Activated CD8-positive, alpha-beta memory T cell treated with anti-CD3 and anti-CD28 coated beads for 24 hours (primary cell): ENCODE measurements at regions not wholly inside any gene's neighbourhood (a gene's known extent, or its start where the extent isn't known, plus 50 kb on each side); places are given as distances from the start of the nearest gene placed in this dataset.

ENCODE experiments used
- DNase-seq: peaks from one replicate; pipeline ENCODE4 v3.0.0-alpha.2; 2020

DNA sequence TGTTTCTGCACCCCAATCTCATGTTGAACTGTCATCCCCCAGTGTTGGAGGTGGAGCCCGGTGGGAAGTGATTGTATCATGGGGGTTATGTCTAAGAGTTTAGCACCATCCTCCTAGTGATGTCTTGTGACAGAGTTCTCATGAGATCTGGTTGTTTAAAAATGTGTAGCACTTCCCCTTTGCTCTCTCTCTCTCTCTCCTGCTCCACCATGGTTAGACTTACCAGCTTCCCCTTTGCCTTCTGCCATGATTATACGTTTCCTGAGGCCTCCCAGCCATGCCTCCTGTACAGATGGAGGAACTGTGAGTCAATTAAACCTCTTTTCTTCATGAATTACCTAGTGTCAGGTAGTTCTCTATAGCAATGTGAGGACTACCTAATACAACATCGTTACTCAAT is 396.9 kb upstream of the LRATD1 start:
- no peak for DNase-seq

DNA sequence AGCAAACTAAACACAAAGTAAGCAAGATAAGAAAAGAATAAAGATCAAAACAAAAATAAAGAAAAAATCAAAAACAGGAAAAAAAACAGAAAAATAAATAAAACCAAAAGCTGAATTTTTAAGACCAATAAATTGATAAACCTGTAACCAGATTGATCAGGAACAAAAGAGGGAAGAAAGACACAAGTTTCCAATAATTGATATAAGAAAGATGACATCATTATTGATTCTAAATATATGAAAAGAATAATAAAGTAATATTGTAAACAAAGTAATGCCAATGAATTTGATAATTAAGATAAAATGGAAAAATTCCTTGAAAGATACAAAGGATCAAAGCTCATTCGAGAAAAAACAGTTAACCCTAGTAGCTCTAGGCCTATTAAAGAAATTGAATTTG is 394.6 kb upstream of the LRATD1 start:
- DNase-seq, result no peak

DNA sequence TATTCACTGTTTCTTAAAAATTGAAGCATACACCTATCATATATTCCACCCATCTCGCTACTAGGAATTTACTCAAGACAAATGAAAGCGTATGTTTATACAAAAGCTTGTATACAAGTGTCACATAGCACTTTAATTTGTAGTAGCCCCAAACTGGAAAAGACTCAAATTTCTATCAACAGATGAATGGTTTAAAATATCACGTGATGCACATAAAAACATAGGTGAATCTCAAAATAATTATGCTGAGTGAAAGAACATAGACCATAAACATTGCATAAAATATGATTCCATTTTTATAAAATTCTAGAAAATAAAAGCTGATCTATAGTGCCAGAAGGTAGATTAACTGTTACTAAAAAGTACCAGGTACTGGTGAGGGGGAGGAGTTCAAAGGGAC is 392.9 kb upstream of the LRATD1 start:
- no peak for DNase-seq

DNA sequence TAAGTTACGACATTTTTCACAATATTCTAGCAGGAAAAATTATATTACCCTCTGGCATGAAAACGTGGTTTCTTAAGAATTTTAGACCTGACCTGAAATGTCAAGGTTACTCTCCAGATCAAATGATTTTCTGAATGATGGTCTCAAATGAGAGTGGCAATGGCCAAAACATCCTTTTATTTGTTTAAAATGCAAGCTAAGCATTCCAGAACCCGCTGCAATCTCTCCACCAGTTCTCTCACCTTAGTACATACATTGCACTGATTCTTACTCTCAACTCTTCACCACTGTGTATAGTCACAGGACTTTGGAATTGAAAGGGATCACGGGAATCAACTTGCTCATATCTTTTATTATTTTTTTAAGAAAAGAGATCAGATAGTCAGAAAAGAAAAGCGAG is 391.6 kb upstream of the LRATD1 start:
- DNase-seq, result no peak

DNA sequence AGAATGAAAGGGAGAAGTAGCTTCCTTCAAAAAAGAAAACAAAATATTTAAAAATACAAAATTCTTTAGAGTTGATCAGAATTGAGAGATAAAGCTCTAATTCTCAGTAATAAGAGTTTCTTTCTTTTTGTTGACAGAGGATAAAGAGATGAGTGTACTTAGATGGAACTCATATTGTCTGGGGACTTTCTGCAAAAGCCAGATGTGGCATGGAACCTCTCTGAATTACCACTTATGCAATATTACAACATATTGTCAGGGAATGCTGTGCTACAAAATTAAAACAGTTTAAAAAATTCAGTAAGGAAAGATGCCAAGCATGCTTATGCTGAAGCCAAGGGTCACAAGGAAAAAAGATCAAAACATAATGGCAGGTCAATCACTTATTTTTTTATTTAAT is 386.6 kb upstream of the LRATD1 start:
- DNase-seq, result no peak

DNA sequence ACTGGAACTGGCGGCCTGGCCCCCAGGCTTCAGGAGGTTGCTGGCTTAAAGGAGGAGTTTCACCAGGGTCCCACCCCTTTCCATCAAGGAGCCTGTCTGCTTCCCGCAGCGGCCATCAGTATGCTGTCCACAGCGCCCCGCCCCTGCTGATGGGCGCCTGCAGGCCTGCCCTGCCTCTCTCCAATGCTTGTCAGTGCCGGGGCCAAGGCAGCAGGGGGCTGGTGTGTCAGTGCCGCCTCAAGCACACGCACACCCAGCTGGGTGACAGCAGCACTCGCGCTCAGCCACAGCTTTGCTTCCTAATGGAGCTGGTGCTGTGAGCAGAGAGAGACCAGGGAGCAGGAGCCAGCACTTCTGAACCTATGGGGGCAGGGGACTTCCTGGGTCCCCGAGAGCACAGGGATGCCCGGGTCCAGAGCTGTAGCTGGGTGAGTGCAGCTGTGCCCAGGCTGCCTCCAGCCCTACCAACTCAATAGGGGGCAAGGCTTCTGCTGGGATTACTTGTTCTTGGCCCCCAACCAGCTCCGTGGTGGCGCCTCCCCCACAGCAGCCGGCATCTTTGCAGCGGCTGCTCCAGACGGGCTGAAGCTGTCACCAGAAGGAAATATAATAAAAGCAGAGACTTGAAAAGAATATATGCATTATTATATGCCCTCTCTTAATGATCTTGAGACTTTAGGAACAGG is 377.2 kb upstream of the LRATD1 start:
- no peak for DNase-seq

DNA sequence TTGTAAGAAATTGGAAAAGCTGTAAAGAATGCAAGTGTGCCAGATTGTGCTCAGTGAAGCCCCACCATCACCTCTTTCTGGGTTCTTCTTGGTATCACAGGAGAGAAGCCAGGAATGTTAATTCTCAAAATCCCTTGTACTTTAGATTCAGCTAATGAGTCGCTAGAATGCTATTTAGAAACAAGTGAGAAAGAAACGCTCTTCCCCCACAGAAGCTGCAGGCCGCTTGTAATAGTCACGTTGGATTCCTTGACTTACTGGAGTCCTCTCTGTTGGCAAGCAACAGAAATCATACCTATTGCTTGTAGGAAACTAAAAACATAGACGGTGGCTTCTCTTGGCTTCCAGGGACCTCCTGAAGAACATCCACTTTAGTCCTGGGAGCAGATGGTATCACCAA is 375.6 kb upstream of the LRATD1 start:
- DNase-seq, result no peak

DNA sequence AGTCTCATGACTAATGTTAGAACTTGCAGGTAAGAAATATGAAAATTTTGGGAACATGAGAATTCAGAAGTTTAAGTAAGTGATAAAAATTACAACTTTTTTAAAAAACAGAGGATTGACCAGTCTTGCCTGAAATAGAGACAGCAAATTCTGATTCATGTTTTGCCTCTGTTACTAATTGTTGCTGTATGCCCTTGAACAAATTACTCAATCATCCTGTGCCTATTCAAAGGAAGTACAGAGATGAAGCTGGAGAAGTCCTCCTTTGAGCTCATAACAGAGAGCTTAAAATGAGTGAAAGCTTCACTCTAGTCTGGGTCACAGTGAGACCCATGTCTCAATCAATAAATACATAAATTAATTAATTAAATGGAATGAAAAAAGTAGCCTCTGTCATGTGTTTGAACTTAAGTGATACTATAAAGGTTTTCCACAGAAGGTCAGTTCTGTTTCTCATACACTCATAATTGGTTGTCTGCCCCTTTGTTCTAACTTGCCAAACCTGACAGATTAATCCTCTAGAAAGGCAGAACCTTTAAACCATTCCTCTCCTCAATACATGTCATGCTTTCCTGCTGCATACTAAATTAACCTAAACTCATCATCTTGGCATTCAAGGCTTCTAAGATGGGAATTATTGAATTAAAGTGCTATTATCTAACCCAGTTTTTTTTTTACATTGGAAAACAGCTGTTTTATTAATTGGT is 374.6 kb upstream of the LRATD1 start:
- no peak for DNase-seq

DNA sequence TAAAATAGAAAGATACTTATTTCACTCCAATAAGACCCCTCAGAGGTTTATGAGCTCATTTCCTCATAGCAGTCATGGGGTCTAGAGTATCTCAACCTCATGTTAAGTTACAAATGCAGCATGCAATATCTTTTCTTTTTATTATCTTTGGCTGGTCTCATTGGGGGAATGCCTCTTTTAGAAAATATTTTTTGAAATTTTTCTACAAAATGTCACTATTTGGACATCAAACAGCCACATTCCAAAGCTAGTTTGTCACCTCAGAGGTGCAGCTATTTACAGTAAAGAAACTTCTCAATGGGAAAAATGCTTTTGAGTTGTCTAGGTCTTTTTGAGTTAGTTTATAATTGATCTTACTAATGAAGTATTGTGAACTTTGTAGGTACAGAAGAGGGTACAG is 370.7 kb upstream of the LRATD1 start:
- no peak for DNase-seq

DNA sequence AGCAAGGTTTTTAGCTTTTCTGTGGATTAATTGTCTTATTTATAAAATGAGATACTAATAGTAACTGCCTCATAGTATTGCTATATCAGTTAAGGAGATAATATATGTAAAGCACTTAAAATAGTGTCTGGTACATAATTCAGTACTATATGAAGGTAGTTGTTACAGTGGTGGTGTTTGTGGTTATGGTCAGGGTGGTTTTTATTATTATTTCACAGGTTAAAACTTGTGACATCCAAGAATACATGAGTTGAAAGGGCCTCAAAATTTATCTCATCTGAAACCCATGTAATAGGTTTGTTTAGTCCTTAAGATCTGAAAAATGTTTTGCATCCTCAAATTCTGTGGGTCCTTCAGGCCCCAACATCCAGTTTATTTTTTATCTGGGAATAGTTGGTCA is 369.5 kb upstream of the LRATD1 start:
- no peak for DNase-seq

DNA sequence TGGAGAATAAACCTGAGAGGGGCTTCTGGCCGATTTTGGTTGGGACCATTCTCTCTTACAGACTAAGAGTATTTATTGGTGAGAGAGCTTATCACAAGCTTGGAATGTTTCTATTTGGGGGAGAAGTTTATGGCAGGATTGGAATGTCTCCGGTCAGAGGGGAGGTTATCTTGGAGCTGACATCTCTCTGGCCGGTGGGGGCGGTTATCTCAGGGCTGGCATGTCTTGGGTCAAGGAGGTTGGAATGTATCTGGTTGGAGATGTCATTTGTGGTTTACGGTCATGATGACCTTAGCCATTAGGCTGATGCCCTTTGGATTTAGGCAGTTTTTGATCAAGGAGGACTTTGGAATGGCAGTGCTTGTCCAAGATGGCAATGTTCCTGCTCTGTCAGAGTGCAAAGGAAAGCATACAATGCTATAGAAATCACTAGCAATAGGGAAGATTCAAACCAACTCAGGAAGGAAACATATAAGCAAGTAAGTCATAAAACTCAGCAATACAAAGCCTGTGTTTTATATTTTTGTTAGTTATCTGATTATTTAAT is 362.4 kb upstream of the LRATD1 start:
- DNase-seq, result no peak

DNA sequence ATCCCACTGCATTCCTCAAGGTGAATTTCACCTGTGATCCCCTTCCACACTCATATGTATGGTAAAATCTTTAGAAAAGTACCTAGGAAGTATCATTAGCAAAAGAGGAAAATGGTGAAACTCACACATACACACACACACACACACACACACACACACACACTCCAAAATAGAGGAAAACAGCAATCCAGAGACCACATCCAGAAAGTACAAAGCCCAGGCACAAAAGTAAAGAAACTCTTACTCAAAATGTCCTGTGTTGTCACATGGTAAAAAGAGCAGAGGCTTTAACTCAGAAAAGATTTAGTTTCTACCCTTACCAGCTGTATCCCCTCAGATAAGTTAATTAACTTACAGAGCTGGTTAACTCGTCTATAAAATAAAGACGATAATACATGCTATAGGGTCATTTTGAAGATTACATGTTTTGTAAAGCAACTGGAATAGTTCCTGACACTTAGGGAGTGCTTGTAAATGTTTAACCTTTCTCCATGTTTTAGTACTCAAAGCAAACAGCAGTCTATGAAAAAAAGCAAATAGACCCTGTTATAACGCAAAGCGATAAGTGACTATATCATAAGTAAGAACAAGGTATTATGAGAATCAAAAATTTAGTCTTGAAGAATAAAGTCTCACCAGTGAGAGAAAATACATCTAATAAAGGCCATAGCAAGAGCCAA is 360.0 kb upstream of the LRATD1 start:
- no peak for DNase-seq

DNA sequence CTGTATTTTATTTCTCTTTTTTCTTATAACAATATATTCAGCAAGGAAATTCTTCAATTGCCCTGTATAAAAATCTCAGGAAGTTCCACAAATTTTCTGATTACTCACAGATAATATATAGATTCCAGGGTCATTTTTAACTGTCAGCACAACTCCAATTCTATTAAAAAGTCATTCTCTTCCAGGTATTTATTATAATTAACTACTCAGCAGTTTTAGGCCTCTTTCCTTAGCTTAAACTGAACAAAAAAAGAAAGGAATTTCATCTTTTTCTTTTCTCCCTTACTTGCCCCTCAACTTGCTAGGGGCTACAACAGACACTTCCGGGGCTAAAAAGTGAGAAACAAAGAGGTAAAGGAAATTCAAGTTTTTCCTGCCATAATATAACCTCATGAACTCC is 358.9 kb upstream of the LRATD1 start:
- no peak for DNase-seq

DNA sequence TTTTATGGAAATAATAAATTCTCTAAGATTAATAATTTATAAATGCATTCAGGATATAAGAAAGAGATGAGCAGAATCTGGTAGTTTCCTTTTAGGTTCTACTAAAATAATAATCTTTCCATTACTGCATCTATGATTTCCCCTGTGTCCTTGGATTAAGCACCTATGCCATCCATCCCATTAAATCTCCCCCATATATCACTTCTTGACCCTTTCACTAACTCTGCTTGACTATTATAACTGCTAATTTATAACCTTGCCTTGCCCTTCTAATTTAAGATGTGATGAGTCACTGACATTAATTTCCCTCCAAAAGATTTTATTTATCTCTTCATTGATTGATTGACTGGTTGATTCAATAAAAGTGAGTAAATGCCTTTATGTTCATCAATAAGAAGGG is 348.3 kb upstream of the LRATD1 start:
- DNase-seq, result no peak

DNA sequence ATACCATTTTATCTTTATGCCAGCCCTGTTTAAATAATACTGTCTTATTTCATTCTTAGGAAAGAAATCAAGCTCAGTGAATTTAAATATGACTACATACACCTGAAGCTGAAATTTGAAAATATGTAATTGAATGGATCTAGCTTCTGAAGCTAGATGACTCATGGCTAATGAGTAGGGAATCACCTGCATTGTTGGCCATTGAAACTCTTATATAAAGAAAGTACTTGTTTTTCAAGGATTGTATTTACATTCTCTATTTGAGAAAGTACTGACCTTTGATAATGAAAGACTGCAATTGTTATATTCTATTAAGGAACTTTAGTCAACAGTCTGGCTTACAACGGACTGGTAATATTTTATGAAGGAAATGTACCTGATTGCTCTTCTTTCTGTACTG is 346.7 kb upstream of the LRATD1 start:
- no peak for DNase-seq

DNA sequence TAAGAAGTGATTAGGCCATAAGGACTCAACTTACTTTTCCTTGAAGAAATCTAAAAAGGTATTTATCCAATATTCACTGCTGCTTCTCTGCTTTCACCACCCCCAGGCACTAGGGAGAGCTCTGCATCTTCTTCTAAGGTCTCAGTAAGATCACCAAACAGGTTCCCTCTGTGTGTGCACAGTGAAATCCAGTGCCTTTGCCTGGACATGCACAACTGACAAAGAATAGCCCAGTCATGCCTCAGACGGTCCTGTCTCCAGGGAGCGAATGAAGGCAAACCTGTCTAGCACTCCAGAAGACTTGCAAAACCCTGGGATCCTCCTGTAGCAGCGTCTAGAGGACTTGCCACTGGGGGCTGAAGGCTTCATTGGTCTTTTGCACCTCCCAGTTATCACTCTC is 344.5 kb upstream of the LRATD1 start:
- DNase-seq, result no peak

DNA sequence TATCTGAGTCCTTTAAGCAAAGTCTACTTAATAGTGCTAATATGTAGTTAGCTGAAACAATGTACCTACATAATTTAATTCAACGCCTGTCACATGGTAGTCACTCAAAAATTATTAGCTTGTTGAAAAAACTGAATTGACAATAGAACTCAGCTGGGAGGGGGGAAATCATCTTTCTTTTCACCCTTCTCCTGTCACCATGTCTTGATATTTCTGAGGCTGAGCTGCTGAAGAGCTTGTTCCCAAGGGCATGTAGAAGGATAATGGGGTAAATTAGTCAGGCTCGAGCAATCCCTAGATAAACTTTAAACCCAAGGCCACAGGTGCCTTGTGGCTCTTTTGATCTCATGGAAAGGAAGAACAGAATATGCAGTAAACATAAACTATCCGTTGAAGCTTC is 339.6 kb upstream of the LRATD1 start:
- DNase-seq, result no peak

DNA sequence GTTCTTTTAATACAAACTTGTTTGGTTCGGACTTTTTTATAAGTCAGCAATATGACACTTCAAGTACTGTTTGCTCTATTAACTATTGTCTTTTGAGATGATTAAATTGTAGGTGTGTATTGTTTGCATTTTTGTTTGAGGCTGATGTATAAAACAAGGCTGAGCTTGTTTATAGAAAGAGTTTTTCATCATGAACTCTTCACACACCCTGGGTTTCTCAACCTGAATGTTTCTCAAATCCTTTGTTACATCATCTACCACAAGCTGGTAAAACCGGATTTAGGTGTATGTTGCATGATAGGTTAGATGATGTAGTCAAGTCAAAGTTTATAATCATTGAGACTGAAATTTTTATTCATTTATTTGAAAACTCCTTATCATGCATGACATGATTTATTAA is 335.2 kb upstream of the LRATD1 start:
- DNase-seq, result no peak

DNA sequence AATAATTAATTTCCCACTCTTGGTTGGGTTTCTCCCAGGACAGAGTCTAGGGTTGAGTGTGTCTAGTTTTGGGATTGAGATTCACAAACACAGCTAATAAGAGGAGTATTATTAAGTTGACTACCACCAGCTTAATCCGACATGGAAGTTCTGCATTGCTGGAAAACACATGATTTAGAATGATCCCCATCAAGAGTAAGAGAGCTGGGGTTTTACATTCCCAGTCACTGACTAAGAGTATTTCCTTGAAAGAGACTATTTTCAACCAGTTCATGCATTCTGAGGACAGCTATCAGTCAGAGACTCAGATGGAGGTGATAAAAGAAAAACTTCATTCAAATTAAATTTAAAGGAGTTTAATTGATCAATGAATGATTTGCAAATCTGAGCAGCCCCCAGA is 334.6 kb upstream of the LRATD1 start:
- no peak for DNase-seq

DNA sequence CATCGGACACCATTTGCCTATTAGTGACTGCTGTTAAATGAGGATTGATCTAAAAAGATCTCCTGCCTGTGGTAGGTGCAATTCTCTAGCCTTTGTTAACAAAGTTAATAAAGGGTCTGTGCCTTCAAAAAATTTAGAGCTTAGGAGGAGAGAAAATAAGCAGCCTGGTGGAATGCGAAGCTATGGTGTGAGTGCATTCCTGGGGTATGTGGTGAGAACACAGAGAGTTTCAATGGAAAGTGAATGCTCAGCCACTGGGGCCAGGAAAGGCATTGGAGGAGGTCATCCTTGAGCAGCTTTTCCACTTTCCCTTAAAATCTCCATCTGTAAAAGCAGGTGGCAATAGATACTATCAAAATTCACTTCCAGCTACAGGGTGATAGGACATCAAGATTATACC is 331.2 kb upstream of the LRATD1 start:
- no peak for DNase-seq

DNA sequence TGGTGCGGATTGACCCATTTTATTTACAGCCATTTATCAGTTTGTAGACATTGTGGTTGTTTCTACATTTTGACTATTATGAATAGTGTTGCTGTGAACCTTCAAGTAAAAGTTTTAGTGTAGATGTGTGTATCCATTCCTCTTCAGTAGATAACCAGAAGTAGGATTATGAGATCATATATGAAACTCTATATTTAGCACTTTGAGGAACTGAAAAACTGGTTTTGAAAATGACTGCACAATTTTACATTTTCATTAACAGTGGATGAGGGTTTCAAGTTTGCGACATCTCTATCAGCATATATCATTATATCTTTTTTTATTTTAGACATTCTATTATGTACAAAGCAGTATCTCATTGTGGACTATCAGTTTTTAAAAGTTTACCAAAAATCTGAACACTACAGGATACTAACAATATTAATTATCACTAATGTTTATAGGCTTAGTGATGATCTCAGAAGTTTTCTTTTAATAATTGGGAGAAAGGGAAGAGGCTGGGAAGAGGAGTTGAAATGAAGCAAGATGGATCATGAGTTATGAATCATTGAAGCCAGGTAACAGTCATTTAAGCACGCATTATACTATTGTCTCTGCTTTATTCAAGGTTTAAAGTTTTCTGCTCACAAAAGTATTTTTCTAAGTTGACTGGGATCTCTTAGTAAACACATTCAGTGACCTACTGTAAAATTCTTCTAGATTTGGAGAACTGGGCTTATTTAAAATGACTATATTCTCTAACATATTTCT is 329.0 kb upstream of the LRATD1 start:
- no peak for DNase-seq

DNA sequence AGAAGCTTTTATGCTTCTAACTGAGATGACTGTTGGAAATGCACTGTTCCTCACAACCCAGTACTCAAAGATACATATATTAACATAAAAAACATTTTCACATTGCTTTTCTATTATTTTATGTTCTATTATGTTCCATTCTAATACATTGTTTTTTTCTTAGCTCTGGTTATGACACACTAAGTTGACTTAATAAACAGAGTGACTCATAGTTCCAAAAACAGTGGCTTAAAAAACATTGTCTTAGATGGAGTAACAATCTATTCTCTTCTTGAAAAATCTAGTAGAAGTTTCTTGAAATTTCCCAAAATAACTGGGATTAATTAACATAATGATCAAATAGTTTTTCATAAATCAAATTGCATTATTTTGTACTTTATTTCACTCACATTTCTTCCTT is 328.2 kb upstream of the LRATD1 start:
- no peak for DNase-seq

DNA sequence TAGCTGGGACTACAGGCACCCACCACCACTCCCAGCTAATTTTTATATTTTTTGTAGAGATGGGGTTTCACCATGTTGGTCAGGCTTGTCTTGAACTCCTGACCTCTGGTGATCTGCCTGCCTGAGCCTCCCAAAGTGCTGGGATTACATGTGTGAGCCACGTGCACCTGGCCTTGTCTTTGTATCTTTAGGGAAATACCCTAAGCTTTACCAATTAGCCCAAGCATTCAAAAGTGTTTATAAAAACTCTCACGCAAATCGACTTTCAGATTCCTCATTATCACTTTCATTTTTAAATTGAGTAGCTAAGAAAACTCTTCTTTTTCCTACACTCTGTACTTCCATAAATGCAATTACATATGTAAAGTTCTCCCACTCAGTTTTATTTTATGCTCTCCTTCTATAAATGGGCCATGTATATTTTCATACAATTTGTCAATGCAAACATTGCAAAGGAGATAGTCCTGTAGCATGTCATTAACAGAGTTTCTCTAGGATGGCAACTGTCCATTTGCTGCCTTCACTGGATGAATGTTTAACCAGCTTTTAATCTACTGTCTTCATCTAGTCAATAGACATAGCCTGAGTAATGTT is 326.2 kb upstream of the LRATD1 start:
- no peak for DNase-seq
